Stimulated activated CD4-positive, alpha-beta T cell treated with anti-CD3 and anti-CD28 coated beads, Interleukin-15, amount 100 ng/mL, for 48 hours (primary cell): ENCODE measurements at regions not wholly inside any gene's neighbourhood (a gene's known extent, or its start where the extent isn't known, plus 50 kb on each side); places are given as distances from the start of the nearest gene placed in this dataset.
"Not testable (repeated sequence)": the region's sequence is repeated elsewhere in the genome, so short reads cannot be mapped to it uniquely, and the experiment has no call there.

Experiments used
- DNase-seq, 2 donors: peaks; one replicate each; pipeline ENCODE4 v3.0.0-alpha.2; 2020; ENCODE audit warnings: low read depth in 2 of 2

DNA sequence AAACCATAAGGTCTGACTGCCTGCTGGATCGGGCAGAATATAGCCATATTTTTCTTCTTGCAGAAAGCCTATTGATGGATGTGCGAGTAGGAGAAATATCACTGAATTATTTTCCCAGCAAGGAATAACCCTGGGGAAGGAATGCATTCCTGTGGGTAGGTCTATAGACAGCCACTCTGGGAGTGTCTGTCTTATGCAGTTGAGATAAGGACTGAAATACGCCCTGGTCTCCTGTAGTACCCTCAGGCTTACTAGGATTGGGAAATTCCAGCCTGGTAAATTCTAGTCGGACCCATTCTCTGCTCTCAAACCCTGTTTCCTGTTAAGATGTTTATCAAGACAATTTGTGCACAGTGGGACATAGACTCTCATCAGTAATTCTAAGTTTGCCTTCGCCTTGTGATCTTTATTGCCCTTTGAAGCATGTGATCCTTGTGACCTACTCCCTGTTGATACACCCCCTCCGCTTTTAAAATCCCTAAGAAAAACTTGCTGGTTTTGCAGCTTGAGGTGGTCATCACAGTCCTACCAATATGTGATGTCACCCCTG, 506.3 kb downstream of the SOX11 start:
- not testable (repeated sequence) for DNase-seq

DNA sequence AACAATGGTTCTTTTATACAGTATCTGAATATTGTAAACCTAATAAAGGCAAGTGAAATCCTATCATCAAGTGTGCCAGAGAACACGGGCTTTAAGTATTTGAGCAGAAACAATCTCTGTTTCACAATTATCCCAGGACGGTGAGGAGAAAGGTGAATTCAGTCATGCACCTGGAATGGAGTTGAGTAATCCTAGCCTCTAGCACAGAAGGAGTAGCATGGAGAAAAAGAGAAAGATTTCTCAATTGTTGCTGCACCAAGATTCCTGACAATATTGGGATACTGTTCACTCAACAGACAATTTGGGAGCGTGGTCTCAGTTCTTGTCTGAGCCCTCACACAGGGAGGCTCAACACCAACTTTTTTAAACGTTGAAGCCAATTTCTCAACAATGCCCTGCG, 510.6 kb downstream of the SOX11 start:
- DNase-seq = no peak

DNA sequence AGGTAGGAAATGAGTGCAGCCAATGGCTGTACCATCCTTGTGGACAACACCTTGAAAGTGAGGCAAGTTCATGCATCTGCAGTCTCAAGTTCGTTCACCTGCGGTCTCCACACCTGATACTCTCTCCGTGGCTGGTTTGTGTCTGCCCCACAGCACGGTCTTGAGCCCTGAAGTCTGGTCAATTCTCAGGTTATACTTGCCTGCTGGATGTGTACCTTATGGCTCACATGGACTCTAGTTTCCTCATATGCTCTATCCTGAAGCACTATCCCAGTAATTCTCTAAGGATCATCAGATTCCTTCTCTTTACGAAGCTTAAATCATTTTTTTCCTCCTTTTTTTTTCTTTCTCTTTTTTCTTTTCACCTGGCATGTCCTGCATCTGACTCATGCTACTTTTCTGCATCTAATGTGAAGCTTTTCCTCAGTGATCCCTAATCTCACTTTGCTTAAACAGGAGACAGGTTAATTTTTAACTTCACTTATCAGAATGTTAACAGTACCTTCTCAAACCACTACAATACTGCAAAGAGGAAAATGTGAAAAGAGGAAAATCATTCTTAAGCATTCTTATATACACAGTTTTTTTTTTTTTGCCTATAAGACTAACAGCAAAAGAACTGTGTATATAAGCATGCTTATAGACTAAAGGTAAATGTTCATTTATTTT, 511.2 kb downstream of the SOX11 start:
- no peak for DNase-seq

DNA sequence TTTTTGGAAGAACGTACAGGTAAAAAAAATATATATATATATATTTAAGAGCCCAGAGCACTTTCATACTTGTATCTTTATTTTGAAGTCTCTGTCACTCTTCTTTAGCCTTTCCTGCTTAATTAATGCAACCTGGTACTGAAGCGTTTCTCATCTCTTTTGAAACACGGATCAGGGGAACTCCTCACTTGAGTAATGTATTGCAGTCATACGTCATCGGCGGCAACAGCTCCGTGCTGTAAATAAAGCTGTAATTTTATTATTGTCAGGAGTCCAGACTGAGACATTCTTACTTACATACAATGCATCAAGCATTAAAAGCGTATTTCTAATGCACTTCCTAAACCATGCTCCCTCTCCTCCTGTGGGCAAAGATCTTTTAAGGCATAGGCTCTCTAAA, 514.7 kb downstream of the SOX11 start:
- no peak for DNase-seq

DNA sequence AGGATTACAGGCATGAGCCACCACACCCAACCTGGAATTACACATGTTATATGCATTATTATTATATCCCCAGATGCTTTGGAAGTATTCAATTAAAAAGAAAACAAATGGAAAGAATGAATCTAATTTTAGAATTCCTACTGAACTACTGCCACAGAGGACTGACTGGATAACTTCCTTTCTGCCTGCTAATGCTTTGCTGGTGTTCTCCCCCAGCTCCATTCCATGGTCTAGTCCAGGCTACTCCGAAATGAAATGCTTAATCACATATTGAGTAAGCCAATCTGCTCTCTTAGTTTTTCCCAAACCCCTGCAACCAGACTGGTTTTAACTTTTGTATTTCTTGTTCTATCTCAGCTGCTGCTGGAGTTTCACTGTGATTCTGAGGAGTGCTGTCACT, 519.1 kb downstream of the SOX11 start:
- no peak for DNase-seq

DNA sequence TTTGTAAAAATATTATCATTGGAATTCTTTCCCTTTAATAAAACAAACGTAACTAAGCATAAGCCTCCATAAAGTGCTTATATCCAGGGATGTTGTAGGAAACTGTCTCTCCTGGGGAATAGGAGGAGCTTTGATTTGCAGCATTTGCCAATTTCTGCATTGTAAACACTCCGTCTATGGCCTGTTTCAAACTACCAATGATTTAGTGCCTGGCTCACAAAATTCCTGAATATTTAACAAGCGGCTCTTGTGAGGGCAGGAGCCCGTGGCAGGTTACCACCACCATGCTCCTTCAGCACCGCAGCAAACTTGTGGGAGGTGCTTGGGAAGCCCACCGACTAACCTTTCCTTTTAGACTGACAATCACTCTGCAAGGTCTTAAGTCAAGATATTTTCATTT, 520.3 kb downstream of the SOX11 start:
- no peak for DNase-seq

DNA sequence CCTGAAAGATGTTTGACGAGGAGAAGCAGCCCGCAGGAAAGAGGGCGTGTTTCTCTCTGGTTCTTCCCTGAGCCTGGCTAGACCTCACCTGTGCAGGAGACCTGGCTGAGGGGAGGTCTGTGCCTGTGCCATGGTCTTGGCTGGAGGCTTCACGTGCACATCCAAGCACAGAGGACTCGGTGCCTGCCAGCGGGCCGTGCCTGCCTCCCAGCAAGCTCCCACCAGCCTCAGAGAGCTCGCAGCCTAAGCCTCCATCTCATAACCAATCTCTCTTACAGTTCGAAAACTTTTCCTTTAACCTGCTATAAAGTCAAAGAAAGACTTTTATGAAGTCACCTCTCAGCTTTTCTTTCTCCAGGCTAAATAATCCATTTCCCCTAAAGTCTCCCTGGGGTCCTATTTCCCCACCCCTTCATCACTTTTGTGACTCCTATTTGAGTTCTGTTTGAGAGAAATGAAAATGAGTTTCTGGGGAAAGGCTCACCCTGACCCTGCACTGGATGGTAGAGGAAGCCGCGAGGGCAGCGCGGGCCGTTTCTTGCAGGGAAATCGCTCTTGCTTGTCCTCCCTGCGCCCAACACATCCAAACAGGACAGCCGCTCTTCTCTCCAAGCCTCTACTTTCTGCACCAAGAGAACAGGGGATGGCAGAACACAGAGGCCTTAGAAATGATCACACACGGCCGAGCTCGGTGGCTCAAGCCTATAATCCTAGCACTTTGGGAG, 521.0 kb downstream of the SOX11 start:
- DNase-seq = no peak

DNA sequence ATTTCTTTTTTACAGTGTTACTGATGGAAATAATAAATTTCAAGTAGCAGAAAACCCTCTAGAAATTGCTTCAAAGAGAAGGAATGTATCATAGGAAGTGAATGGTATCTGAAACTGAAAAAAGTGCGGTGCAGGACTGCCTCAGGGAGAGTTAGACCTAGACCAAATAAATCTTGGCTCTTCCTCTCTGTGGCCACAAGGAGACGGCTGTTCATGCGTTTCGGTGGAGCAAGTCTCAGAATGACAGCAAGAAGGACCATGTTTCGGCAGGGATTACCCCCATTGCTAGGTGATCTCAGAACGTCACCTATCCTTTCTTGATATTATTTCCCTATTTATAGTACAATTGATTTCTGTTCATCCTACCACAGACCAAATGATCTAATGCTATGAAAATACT, 522.3 kb downstream of the SOX11 start:
- no peak for DNase-seq

DNA sequence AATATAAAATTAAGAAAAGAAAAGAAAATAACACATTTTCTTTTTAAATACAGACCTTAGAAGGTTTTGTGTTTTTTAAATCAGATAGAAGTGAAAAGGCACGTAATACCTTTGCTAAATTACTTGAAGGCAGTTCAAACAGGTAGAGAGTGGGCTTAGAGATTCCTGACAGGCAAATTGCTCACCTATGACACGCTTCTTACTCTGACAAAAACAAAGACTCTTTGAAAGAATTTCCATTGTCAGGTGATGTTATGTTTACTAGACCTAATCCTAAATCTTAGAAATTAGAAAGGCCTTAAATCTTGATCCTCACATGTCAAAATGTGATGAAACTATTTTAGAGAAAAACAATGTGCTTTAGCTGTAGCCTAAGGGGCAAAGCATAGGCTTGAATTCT, 522.9 kb downstream of the SOX11 start:
- DNase-seq = no peak

DNA sequence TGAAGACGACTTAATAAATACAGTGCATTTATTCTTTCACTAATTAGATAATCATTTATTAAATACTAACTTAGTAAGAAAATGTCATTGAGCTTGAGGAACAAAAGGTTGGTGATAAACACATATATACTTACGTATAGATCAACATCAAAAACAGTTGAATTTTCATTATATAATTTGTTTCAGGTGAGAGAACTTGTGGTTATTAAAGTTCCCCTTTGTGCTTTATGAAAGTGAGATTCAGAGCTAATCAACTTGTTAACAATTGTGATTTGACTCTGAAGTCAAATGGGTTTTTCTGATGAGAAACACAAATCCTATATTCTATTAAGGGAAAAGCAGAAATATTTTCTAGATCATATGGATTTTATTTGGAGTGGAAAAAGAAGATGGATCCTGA, 524.0 kb downstream of the SOX11 start:
- DNase-seq = no peak

DNA sequence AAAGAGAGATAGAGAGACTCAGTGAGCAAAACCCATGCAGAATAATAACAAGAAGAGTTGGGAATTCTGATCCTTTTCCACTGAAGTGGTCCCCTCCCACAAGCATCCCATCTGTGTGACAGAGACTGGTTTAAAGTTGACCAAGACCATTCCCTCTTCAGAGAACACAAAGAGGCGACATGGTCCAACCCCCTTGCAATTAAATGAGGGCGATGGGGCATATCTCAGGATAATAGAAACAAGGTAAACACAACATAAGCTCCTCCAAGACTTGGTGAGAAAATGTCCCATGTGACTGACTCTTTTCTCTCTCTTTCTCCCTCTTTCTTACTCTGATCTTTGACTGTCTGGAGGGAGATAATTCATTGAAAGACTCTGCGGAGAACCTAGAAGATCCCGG, 526.7 kb downstream of the SOX11 start:
- no peak for DNase-seq

DNA sequence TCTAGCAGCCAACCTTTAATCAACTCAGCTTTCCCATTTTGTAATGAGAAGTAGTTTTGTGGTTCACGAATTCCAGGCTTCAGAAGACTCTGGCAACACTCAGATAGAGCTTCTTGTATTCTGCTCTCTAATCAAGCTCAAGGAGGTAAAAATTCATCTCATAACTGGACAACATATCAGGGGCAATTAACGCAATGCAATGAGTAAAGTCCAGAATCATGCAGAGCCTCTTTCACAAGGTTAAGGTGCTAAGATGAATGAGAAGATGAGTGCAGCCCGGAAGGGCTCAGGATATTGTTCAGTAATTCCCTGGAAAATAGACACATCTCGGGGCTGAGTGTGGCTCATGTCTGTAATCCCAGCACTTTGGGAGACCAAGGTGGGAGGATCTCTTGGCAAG, 527.7 kb downstream of the SOX11 start:
- DNase-seq = no peak

DNA sequence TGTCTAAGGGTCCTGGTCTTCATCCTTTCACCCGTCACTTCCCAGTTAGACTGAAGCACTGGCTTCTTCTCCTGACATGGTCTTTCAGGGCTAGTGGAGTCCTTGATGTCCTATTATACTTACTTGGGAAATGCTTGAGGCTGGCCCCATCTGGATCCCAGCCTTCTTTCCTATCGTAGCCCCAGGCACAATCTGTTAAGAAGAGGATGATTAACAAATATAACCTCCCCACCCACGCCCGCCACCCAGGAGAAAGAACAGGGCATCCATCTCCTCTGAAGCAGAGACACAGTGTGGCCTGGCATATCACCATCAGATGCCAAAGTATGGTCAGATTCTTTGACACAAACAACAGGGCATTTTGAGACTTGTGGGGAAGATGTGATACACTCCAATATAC, 530.1 kb downstream of the SOX11 start:
- no peak for DNase-seq

DNA sequence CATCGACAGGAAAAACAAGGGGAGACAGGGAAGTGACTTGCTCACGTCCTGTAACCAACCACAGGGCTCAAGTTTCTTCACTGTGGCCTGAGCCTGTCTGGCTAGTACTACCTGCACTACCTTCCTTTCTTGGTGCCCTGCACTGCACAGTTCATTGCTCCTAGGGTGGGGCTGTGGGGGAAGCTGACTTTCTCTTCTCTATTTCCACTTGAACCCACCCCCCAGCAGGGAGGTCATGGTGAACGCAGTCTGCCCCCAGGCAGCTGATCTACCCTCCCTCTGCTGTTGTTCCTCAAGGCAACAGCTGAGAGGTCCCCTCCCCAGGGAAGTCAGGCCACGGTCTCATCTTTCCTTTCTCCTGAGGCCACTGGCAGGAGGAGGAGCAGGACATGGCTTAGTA, 532.1 kb downstream of the SOX11 start:
- DNase-seq = no peak

DNA sequence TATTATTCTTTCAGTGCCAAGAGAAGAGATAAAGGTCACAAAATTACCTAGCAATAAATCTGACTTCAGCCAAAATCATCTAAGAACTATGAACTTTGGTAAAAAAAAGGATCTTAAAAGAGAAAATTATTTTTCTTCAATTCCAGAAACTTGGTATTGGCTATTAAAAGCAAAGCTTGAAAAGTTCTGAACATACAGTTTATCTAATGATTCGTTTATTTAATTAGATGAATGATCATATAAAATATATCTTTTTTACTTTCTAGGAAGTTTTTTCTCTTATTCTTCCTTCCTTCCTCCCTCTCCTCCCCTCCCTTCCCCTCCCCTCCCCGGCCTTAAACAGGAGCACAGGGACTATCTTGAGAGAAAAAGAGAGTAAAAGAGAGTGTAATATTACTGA, 536.1 kb downstream of the SOX11 start:
- DNase-seq = no peak

DNA sequence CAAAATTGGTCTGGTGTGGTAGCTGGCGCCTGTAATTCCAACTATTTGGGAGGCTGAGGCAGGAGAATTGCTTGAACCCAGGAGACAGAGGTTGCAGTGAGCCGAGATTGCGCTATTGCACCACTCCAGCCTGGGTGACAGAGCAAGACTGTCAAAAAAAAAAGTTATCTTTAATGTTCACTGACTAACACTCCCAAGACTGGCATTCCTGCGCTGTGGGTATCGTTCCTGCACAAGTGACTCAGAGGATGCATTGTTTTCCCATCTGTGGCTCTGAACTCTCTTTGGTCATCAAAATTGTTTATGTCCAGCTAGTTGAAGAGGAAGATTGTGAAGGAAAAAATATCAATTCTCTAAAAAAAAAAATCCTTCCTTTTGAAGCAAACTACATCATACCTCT, 539.0 kb downstream of the SOX11 start:
- no peak for DNase-seq

DNA sequence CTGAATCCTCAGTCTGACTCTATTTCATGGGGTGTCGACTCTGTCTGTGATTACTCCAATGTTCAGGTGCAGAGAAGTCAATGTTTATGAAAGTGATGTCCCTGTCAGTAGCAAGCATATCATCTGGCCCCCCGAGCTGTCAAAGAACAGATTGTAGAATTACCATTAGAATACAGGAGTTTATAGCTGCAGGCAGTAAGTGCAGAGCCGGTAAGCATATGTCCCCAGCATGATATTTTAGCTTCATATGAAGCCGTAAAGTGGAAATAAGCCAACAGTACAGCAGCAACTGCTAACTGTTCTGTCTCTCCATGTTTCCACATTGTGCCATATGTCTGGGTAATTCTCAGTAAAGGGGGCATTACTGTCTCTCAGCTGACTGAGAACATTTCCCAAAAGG, 541.8 kb downstream of the SOX11 start:
- DNase-seq = no peak

DNA sequence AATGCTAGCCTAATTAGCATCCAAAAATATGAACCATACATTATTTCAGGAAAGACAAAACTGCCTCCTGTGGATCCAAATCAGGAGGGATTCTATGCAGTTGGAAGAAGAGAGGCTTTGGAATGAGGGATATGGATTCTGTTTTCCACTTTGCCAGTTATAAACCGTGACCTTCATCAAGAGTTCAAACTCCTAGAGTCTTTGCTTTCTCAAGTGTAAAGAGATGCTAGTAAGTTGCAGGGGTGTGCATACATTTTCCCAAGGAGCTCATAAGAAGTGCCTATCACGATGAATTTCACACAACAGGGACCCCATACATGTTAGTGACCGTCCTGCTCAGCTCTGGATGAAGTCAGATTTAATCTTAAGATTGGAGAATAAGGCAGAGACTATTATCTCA, 542.5 kb downstream of the SOX11 start:
- DNase-seq = no peak

DNA sequence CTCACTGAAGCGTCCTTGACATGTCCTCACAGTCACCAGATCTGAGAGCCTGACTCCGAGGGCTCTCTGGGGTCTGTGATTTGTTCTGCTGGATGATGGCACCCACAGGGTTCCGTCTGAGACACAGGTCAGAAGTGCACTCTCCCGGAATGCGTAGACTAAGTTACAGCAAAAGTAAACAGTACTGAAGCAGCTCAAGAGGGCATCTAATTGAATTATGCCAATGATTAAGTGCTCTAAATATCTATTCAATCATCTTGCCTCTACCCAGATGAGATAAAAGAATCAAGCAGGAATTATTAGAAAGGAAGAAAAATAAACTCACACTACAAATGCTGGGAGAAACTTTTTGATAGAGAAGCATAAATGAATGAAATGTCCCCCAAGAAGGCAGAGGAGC, 544.1 kb downstream of the SOX11 start:
- DNase-seq = no peak

DNA sequence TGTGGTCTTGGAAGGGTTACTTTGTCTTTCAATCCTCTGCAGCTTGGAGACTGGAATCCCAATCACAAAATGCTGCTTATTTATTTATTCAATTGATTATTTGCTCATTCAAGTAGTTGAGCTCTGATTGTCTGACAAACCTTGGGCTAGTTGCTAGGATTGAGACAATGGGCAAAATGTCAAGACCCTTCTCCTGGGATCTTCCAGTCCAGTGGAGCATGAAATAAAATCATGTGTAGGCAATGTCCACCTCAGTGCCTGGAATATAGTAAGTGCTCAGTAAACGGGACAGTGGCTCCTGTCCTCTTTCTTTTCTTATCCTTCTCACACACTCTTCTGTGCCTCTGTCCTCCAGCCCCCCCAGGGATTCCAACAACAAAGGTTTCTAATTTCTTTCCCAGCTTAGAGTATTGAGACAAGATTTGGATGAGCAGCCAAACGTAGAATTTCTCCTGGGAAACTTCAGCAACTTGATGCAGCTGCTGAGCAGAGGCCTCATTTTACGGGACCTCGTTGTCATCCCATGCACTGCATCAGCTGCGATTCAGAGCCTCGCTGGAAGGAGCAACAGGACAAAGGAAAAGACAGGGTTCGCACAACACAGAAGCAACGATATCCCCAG, 545.0 kb downstream of the SOX11 start:
- no peak for DNase-seq

DNA sequence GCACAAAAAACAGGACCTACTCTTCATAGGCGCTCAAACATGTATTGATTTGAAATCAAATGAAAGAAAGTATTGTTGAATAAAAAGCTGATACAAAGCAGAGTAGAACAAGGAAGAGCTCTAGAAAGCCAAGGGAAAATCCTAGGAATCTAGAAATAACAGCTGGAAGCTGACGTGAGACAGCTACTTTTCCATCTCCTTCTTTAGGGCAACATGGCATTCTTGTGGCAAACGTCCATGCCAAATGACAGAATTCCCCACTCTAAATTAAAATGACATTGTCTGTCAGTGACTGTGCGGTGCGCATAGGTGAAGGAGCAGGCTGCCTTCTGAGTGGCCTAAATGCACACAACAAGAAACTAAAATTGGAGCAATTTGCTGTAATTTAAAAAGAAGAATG, 557.4 kb downstream of the SOX11 start:
- no peak for DNase-seq

DNA sequence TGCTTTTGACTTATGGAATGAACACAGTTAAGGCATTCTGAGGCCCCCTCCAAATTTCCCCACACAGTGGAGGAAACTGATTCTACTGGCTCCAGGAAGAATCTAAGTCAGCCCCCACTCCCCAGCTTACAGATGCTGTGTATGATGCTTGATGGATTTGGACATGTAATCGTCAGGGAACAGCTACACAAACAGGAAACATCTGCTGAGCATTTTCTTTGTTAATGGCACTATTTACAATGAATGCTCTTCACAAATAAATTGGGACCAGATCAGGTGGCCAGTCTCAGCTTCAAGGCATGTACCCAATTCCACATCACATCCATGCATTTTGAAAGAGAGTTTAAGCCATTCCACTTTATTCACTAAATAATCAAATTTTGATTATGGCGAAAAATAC, 562.3 kb downstream of the SOX11 start:
- no peak for DNase-seq

DNA sequence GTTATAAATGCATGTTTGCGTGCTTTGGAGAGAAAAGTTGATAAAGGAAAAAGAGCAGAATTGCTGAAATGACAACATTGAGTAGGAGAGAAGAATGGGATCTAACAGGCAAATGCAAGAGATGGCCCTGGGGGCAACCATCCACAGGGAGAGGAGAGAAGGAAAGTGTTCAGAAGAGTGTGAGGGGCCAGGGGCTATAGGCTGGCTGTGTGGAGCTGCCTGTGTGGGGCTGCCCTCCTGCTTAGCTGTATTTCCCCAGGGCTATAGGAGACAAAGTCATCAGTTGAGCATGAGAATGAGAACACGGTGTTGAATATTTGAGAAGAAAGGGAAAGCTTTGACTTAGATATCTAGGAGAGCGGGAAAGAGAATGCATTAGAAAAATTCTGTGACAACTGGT, 572.0 kb downstream of the SOX11 start:
- no peak for DNase-seq
